GM23338 (cell line): ENCODE measurements at regions not wholly inside any gene's neighbourhood (a gene's known extent, or its start where the extent isn't known, plus 50 kb on each side); places are given as distances from the start of the nearest gene placed in this dataset.
"Not testable (repeated sequence)": the region's sequence is repeated elsewhere in the genome, so short reads cannot be mapped to it uniquely, and the experiment has no call there.

Experiments
- ATAC-seq: fragments of 200-7000 bp; cut with Tn5 transposase; 3 replicates; pipeline ENCODE4 v1.9.1; 2020
- DNase-seq: peaks from one replicate; pipeline ENCODE4 v3.0.0-alpha.2; 2015; ENCODE audit warnings: low spot score
- H2AFZ ChIP-seq: fragments of 200-600 bp; sonication (generic); 2 replicates; pipeline ENCODE4 v1.8.0; 2016; ENCODE audit warnings: antibody characterized with exemption, mild to moderate bottlenecking, moderate library complexity
- H3F3A ChIP-seq: fragments of 200-600 bp; sonication (generic); replicated peaks from 2 replicates; pipeline ENCODE4 v1.8.0; 2017; ENCODE audit warnings: antibody characterized with exemption, mixed run types, low read depth
- H3K27ac ChIP-seq: fragments of 200-600 bp; sonication (generic); 2 replicates; pipeline ENCODE4 v1.6.1; 2016; ENCODE audit warnings: low read depth
- H3K27me3 ChIP-seq: fragments of 200-600 bp; sonication (generic); 2 replicates; pipeline ENCODE4 v1.8.0; 2016; ENCODE audit warnings: mild to moderate bottlenecking, mixed run types, moderate library complexity; ENCODE audit not compliant: insufficient read depth
- H3K36me3 ChIP-seq: fragments of 200-600 bp; sonication (generic); 2 replicates; pipeline ENCODE4 v1.8.0; 2016; ENCODE audit warnings: mild to moderate bottlenecking; ENCODE audit not compliant: insufficient read depth
- H3K4me1 ChIP-seq: fragments of 200-600 bp; sonication (generic); 2 replicates; pipeline ENCODE4 v1.8.0; 2016; ENCODE audit warnings: mild to moderate bottlenecking, moderate library complexity; ENCODE audit not compliant: insufficient read depth
- H3K4me2 ChIP-seq: fragments of 200-600 bp; sonication (generic); 2 replicates; pipeline ENCODE4 v1.7.1; 2017; ENCODE audit warnings: mixed run types
- H3K4me3 ChIP-seq: fragments of 200-600 bp; sonication (generic); 2 replicates; pipeline ENCODE4 v1.6.1; 2016; ENCODE audit warnings: mixed run types
- H3K79me2 ChIP-seq: fragments of 200-600 bp; sonication (generic); replicated peaks from 2 replicates; pipeline ENCODE4 v1.8.0; 2017; ENCODE audit warnings: mild to moderate bottlenecking; ENCODE audit not compliant: insufficient read depth
- H3K9me2 ChIP-seq: fragments of 200-600 bp; sonication (generic); 2 replicates; pipeline ENCODE4 v1.8.0; 2017; ENCODE audit not compliant: insufficient read depth
- H4K20me1 ChIP-seq: fragments of 200-600 bp; sonication (generic); replicated peaks from 2 replicates; pipeline ENCODE4 v1.8.0; 2017; ENCODE audit warnings: mild to moderate bottlenecking; ENCODE audit not compliant: insufficient read depth
- H3K27ac Mint-ChIP-seq: 2 replicates; pipeline ENCODE4 v1.8.0; 2020; ENCODE audit warnings: inconsistent platforms, mild to moderate bottlenecking, moderate library complexity, mixed read lengths
- H3K27me3 Mint-ChIP-seq: 3 replicates; pipeline ENCODE4 v1.8.0; 2022; ENCODE audit warnings: low read depth, mild to moderate bottlenecking, moderate library complexity, mixed read lengths, inconsistent platforms; ENCODE audit not compliant: insufficient read depth, poor library complexity
- H3K36me3 Mint-ChIP-seq: 3 replicates; pipeline ENCODE4 v1.8.0; 2021; ENCODE audit warnings: low read depth, mild to moderate bottlenecking, inconsistent platforms, moderate library complexity, mixed read lengths
- H3K4me1 Mint-ChIP-seq: 3 replicates; pipeline ENCODE4 v1.8.0; 2020; ENCODE audit warnings: mild to moderate bottlenecking, inconsistent platforms, mixed read lengths
- H3K4me3 Mint-ChIP-seq: 3 replicates; pipeline ENCODE4 v1.8.0; 2021; ENCODE audit warnings: moderate library complexity, mild to moderate bottlenecking, inconsistent platforms, mixed read lengths
- H3K9me3 Mint-ChIP-seq: 3 replicates; pipeline ENCODE4 v1.8.0; 2020; ENCODE audit warnings: moderate library complexity, mild to moderate bottlenecking, inconsistent platforms, mixed read lengths
- CREB1 ChIP-seq: fragments of 250-450 bp; sonication (Bioruptor Pico); IDR thresholded peaks from 2 replicates; pipeline ENCODE4 v1.5.0; 2020; ENCODE audit warnings: low read depth, mild to moderate bottlenecking, moderate library complexity
- EZH2 ChIP-seq: fragments of 200-600 bp; sonication (generic); IDR thresholded peaks from one replicate; pipeline ENCODE4 v1.8.0; 2017; ENCODE audit warnings: antibody characterized with exemption, mild to moderate bottlenecking, low read depth; ENCODE audit not compliant: unreplicated experiment
- EZH2phosphoT487 ChIP-seq: fragments of 200-600 bp; sonication (generic); IDR thresholded peaks from one replicate; pipeline ENCODE4 v1.8.1; 2018; ENCODE audit warnings: antibody characterized with exemption; ENCODE audit not compliant: unreplicated experiment
- NANOG ChIP-seq: IDR thresholded peaks from 2 replicates; pipeline ENCODE4 v1.6.1; 2016; ENCODE audit warnings: antibody characterized with exemption, borderline replicate concordance
- POLR2AphosphoS5 ChIP-seq: IDR thresholded peaks from 2 replicates; pipeline ENCODE4 v1.6.1; 2016; ENCODE audit warnings: antibody characterized with exemption, low read depth
- STAT1 ChIP-seq: IDR thresholded peaks from one replicate; pipeline ENCODE4 v1.6.1; 2016; ENCODE audit warnings: antibody characterized with exemption; ENCODE audit not compliant: unreplicated experiment
- ZNF114 ChIP-seq: fragments of 250-450 bp; sonication (Bioruptor Pico); IDR thresholded peaks from 2 replicates; pipeline ENCODE4 v1.5.0; 2020; ENCODE audit warnings: mild to moderate bottlenecking, moderate library complexity
- TF ChIP-seq, protein P1 (sequence below): IDR thresholded peaks from one replicate; pipeline ENCODE4 v1.6.1; 2018; ENCODE audit warnings: antibody characterized with exemption; ENCODE audit not compliant: unreplicated experiment

DNA sequence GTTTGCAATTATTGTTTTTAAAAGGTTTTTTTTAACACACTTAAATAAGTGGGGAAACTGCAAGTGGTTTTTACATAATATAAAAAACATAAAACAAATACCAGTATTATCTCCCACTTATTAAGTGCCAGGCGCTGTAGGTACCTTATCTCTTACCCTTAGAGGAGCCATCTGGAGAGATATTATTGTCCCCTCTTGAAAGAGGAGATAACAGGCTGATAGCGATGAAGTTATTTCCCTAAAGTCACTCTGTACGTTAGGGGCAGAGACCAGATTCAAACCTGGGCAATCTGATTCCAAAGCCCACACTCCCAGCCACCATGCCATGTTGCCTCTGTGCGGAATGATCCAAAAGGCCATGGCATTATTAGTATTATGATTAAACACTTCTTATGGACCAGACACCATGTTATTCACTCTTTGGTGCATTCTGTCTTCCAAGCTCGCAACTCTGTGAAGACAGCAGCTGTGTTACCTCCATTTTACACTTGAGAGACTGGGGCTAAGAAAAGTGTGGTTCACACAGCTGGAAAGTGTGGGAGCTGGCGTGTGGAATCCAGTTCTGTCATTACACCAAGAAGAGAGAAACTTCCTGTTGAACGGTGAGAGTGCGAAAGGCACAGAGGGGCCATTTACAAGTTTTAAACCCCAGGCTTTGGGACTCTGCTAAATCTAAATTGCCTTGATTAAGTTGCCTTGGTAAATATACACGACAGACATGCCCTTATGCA is 79.9 kb upstream of the MITF start:
- no peak overlapping the region for H3K27ac ChIP-seq

DNA sequence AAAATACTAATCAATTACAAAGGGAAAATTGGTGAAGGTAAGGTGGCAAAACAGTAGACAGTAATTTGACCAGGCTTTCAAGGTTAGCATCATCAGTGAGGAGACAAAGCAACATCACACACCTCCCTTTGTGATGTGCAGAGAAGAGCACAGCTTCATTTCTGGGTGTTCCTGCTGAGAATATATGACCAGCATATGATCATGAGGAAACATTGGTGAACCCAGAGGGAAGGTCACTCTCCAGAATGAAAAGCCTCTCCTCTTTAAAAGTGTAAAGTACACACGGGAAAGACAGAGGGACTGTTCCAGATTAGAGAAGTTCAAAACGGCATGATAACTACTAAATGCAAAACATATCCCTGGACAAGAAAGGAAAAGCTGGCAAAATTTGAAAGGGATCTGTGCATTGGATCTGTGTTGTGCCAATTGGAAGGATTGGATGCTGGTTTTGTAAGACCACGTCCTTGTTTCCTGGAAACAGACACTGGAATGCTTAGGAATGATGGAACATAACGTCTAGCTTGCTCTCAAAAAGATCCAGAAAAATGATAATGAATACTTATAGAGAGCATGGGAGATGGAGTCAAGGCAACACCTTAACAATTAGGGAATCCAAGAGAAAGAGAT is 80.6 kb upstream of the MITF start:
- no peak for TF ChIP-seq EZH2
- TF ChIP-seq POLR2AphosphoS5, result no peak
- TF ChIP-seq STAT1, result no peak
- TF ChIP-seq, protein P1, sequence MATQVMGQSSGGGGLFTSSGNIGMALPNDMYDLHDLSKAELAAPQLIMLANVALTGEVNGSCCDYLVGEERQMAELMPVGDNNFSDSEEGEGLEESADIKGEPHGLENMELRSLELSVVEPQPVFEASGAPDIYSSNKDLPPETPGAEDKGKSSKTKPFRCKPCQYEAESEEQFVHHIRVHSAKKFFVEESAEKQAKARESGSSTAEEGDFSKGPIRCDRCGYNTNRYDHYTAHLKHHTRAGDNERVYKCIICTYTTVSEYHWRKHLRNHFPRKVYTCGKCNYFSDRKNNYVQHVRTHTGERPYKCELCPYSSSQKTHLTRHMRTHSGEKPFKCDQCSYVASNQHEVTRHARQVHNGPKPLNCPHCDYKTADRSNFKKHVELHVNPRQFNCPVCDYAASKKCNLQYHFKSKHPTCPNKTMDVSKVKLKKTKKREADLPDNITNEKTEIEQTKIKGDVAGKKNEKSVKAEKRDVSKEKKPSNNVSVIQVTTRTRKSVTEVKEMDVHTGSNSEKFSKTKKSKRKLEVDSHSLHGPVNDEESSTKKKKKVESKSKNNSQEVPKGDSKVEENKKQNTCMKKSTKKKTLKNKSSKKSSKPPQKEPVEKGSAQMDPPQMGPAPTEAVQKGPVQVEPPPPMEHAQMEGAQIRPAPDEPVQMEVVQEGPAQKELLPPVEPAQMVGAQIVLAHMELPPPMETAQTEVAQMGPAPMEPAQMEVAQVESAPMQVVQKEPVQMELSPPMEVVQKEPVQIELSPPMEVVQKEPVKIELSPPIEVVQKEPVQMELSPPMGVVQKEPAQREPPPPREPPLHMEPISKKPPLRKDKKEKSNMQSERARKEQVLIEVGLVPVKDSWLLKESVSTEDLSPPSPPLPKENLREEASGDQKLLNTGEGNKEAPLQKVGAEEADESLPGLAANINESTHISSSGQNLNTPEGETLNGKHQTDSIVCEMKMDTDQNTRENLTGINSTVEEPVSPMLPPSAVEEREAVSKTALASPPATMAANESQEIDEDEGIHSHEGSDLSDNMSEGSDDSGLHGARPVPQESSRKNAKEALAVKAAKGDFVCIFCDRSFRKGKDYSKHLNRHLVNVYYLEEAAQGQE, result no peak
- no peak for TF ChIP-seq NANOG
- no peak for TF ChIP-seq ZNF114 (CRISPR knock-in tag)
- no peak for TF ChIP-seq EZH2phosphoT487
- DNase-seq, result no peak
- no peaks in the 10 kb centered on the region for H3K27me3 ChIP-seq
- no peak overlapping the region for H2AFZ ChIP-seq
- H3K9me3 Mint-ChIP-seq, result peaks cover 17% of the 10 kb centered on the region
- no peaks in the 10 kb centered on the region for H3K36me3 Mint-ChIP-seq
- 0 out of 2 replicates have a peak, but pooled peaks cover 8% of the 10 kb centered on the region for H3K9me2 ChIP-seq
- no peak for ATAC-seq
- no peaks in the 10 kb centered on the region for H4K20me1 ChIP-seq
- no peak overlapping the region for H3K4me2 ChIP-seq
- H3K27me3 Mint-ChIP-seq, result no peaks in the 10 kb centered on the region
- H3K36me3 ChIP-seq, result 0 out of 2 replicates have a peak, but pooled peaks cover 2% of the 10 kb centered on the region
- no peaks in the 10 kb centered on the region for H3K79me2 ChIP-seq
- H3K4me1 ChIP-seq, result no peaks in the 10 kb centered on the region
- no peaks in the 10 kb centered on the region for H3F3A ChIP-seq
- H3K27ac ChIP-seq, result no peak overlapping the region
- no peak overlapping the region for H3K4me3 ChIP-seq
- no peak overlapping the region for H3K4me3 Mint-ChIP-seq
- H3K27ac Mint-ChIP-seq, result no peak overlapping the region
- no peaks in the 10 kb centered on the region for H3K4me1 Mint-ChIP-seq

More for the DNA sequence above, 79.9 kb upstream of the MITF start:
- H3K9me3 Mint-ChIP-seq, result peaks cover 17% of the 10 kb centered on the region
- no peak for TF ChIP-seq CREB1 (CRISPR knock-in tag)
- Histone ChIP-seq H3K79me2 (no peaks in the 10 kb centered on the region), H3K27me3 (no peaks in the 10 kb centered on the region), H3K4me1 (no peaks in the 10 kb centered on the region), H3K9me2 (0 out of 2 replicates have a peak, but pooled peaks cover 8% of the 10 kb centered on the region), H2AFZ (no peak overlapping the region), H4K20me1 (no peaks in the 10 kb centered on the region), H3K36me3 (0 out of 2 replicates have a peak, but pooled peaks cover 2% of the 10 kb centered on the region), H3K4me3 (no peak overlapping the region), H3K4me2 (no peak overlapping the region), H3F3A (no peaks in the 10 kb centered on the region)
- no peak for DNase-seq
- no peak overlapping the region for H3K27ac Mint-ChIP-seq
- ATAC-seq, result no peak
- no peak overlapping the region for H3K4me3 Mint-ChIP-seq
- H3K36me3 Mint-ChIP-seq, result no peaks in the 10 kb centered on the region
- no peaks in the 10 kb centered on the region for H3K4me1 Mint-ChIP-seq
- H3K27me3 Mint-ChIP-seq, result no peaks in the 10 kb centered on the region

DNA sequence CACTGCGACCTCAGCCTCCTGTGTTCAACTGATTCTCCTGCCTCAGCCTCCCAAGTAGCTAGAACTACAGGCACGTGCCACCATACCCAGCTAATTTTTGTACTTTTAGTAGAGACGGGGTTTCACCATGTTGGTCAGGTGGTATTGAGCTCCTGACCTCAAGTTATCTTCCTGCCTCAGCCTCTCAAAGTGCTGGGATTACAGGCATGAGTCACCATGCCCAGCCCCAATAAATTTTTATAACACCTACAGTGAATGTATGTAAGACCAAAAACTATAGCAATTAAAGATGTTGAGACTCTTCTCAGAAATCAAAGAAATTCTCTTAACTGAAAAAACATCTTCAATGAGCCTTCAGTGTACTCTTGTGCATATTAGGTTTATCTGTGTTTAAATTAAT is 82.2 kb upstream of the MITF start:
- H2AFZ ChIP-seq, H3K4me3 Mint-ChIP-seq, H3K4me1 Mint-ChIP-seq, H4K20me1 ChIP-seq, DNase-seq, H3K4me2 ChIP-seq, H3K4me3 ChIP-seq, H3K36me3 Mint-ChIP-seq, H3K4me1 ChIP-seq, H3K27me3 Mint-ChIP-seq, ATAC-seq, H3K36me3 ChIP-seq, H3K9me2 ChIP-seq, H3K79me2 ChIP-seq, H3K27ac ChIP-seq, H3F3A ChIP-seq, H3K27ac Mint-ChIP-seq, H3K27me3 ChIP-seq: not testable (repeated sequence)
- H3K9me3 Mint-ChIP-seq, result peaks cover 17% of the 10 kb centered on the region
